Prostate gland (tissue), 2 donors: ENCODE measurements at regions not wholly inside any gene's neighbourhood (a gene's known extent, or its start where the extent isn't known, plus 50 kb on each side); places are given as distances from the start of the nearest gene placed in this dataset.

Experiments
- DNase-seq: peaks from one replicate; pipeline ENCODE4 v3.0.0-alpha.2; 2019; ENCODE audit warnings: low spot score
- H3K27ac ChIP-seq, 2 donors: fragments of 200-600 bp; sonication (generic); 2 replicates each; pipeline ENCODE4 v1.5.1; 2017 to 2019
- H3K27me3 ChIP-seq: fragments of 200-600 bp; sonication (generic); replicated peaks from 2 replicates; pipeline ENCODE4 v1.5.1; 2019; ENCODE audit not compliant: insufficient read depth
- H3K36me3 ChIP-seq, 2 donors: fragments of 200-600 bp; sonication (generic); 1 replicate in 1 of 2; 2 replicates in 1 of 2; pipeline versions ENCODE4 v1.5.1 to v1.8.1; 2017 to 2019
- H3K4me1 ChIP-seq: fragments of 200-600 bp; sonication (generic); replicated peaks from 2 replicates; pipeline ENCODE4 v1.5.1; 2019
- H3K4me3 ChIP-seq, 2 donors: fragments of 200-600 bp; sonication (generic); 2 replicates each; pipeline ENCODE4 v1.5.1; 2017 to 2019
- H3K9me3 ChIP-seq: fragments of 200-600 bp; sonication (generic); 2 replicates; pipeline ENCODE4 v1.5.1; 2017
- POLR2A ChIP-seq: fragments of 450-650 bp; IDR thresholded peaks from one replicate; pipeline ENCODE4 v1.6.1; 2016; ENCODE audit warnings: antibody characterized with exemption, mild to moderate bottlenecking
- POLR2AphosphoS5 ChIP-seq: sonication (generic); formaldehyde crosslinking; IDR thresholded peaks from one replicate; pipeline ENCODE4 v1.6.1; 2017; ENCODE audit warnings: antibody characterized with exemption
- WGBS: methylation state at CpG from one replicate; pipeline ENCODE4 v1.1.5; 2018; 5-methylcytosine and 5-hydroxymethylcytosine counted together
- intact Hi-C: fragments of 100-400 bp; cut with DNase I; formaldehyde crosslinking; loops from one replicate; pipeline ENCODE4 v1.14.2; 2022
- TF ChIP-seq, protein P1 (sequence below), 4 experiments: fragments of 200-600 bp in 2 of 4; fragments of 450-650 bp in 2 of 4; sonication (generic) in 2 of 4; IDR thresholded peaks; 1 replicate in 3 of 4; 2 replicates in 1 of 4; pipeline ENCODE4 v1.5.1; 2016 to 2019; ENCODE audit warnings: antibody characterized with exemption in 4 of 4, mild to moderate bottlenecking in 2 of 4, moderate library complexity in 2 of 4

- H3K36me3 ChIP-seq = no peaks in the 10 kb centered on the region
- intact Hi-C loops = no loop called here
- TF ChIP-seq POLR2AphosphoS5 = no peak
- no peaks in the 10 kb centered on the region for H3K27me3 ChIP-seq
- DNase-seq = no peak
- H3K4me1 ChIP-seq = no peaks in the 10 kb centered on the region
- no peaks in the 10 kb centered on the region for H3K9me3 ChIP-seq
- no peak overlapping the region for H3K4me3 ChIP-seq
- H3K27ac ChIP-seq = no peak overlapping the region
These were observed 337.7 kb upstream of the AGTR1 start for GRCh38 chr3:148360051-148360450.

- Histone ChIP-seq H3K36me3 (no peaks in the 10 kb centered on the region), H3K9me3 (no peaks in the 10 kb centered on the region), H3K4me3 (no peak overlapping the region), H3K27ac (no peak overlapping the region), H3K27me3 (no peaks in the 10 kb centered on the region), H3K4me1 (no peaks in the 10 kb centered on the region)
- intact Hi-C loops = no loop called here
- WGBS = 69% methylated on average over 7 of the region's 7 CpGs
- TF ChIP-seq, protein P1, sequence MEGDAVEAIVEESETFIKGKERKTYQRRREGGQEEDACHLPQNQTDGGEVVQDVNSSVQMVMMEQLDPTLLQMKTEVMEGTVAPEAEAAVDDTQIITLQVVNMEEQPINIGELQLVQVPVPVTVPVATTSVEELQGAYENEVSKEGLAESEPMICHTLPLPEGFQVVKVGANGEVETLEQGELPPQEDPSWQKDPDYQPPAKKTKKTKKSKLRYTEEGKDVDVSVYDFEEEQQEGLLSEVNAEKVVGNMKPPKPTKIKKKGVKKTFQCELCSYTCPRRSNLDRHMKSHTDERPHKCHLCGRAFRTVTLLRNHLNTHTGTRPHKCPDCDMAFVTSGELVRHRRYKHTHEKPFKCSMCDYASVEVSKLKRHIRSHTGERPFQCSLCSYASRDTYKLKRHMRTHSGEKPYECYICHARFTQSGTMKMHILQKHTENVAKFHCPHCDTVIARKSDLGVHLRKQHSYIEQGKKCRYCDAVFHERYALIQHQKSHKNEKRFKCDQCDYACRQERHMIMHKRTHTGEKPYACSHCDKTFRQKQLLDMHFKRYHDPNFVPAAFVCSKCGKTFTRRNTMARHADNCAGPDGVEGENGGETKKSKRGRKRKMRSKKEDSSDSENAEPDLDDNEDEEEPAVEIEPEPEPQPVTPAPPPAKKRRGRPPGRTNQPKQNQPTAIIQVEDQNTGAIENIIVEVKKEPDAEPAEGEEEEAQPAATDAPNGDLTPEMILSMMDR (IDR thresholded peaks at IDR 0.05) = no peak
- TF ChIP-seq POLR2A = no peak
- no peak for TF ChIP-seq POLR2AphosphoS5
- no peak for DNase-seq
These were observed 330.8 kb upstream of the AGTR1 start for GRCh38 chr3:148366743-148367410.

DNA sequence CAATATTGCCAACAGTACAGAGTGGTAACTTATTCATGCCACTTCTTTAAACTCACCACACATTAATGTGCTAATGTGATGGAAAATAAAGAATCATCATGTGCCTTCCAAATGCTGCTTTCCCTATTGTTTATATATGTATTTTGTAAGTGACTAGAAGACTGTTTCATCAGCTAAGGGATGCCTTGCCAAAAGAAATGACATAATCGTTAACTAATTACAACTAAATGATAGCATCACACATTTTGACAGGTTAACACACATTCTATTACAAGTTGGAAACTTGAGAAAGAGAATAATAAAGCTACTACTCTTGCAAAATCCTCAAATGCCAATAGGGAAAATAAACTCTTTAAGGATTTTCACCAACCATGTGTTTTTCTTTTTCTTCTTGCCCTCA is 329.9 kb upstream of the AGTR1 start:
- H3K36me3 ChIP-seq = no peaks in the 10 kb centered on the region
- no peak for TF ChIP-seq POLR2A
- TF ChIP-seq, protein P1 (IDR thresholded peaks at IDR 0.05) = no peak
- TF ChIP-seq POLR2AphosphoS5 = no peak
- H3K27me3 ChIP-seq = no peaks in the 10 kb centered on the region
- DNase-seq = no peak
- 8% methylated on average over 1 of the region's 1 CpG for WGBS
- H3K9me3 ChIP-seq = no peaks in the 10 kb centered on the region
- H3K4me1 ChIP-seq = no peaks in the 10 kb centered on the region
- H3K4me3 ChIP-seq = no peak overlapping the region
- intact Hi-C loops = no loop called here
- H3K27ac ChIP-seq = no peak overlapping the region

GRCh38 chr3:148369381-148369780 is 328.3 kb upstream of the AGTR1 start:
- H3K9me3 ChIP-seq = no peaks in the 10 kb centered on the region
- no peaks in the 10 kb centered on the region for H3K27me3 ChIP-seq
- no peak overlapping the region for H3K27ac ChIP-seq
- no peak overlapping the region for H3K4me3 ChIP-seq
- no peaks in the 10 kb centered on the region for H3K36me3 ChIP-seq
- intact Hi-C loops = no loop called here
- no peak for DNase-seq
- H3K4me1 ChIP-seq = no peaks in the 10 kb centered on the region
- no peak for TF ChIP-seq POLR2AphosphoS5
- TF ChIP-seq POLR2A = no peak
- TF ChIP-seq, protein P1 (IDR thresholded peaks at IDR 0.05) = no peak
- 91% methylated on average over 2 of the region's 2 CpGs for WGBS

DNA sequence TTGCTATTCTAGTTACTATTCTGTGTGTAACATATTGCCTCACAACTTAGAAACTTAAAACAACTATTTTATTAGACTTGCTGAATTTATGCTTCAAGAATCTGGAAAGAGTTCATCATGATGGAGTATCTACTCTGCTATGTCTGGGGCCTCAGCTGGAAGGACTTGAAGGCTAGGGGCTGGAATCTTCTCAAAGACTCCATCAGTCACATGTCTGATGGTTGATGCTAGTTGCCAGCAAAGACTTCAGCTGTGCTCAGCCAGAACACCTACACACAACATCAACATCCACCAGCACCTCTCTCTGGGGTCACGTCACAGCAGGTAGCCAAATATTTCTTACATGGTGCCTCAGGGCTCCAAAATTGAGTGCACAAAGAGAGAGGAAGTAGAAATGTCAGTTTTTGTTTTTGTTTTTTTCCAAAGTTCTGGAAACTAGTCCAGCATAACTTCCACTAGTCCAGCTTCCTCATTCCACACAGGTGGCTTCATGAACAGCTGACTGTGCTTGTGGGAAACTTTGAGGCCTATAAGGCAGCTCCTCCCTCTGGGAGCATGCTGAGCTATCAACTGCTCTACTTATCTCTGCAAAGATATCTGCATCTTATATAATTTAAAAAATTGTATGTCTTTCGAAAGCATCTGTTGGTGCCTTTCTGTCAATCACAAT is 325.4 kb upstream of the AGTR1 start:
- Histone ChIP-seq H3K27ac (no peak overlapping the region), H3K36me3 (no peaks in the 10 kb centered on the region), H3K9me3 (no peaks in the 10 kb centered on the region), H3K4me1 (no peaks in the 10 kb centered on the region), H3K4me3 (no peak overlapping the region), H3K27me3 (no peaks in the 10 kb centered on the region)
- DNase-seq = no peak
- 74% methylated on average over 2 of the region's 2 CpGs for WGBS
- TF ChIP-seq POLR2A (no peak), POLR2AphosphoS5 (no peak)
- TF ChIP-seq, protein P1 (IDR thresholded peaks at IDR 0.05) = no peak
- intact Hi-C loops = no loop called here
